HepG2 (cell line): ENCODE measurements at regions not wholly inside any gene's neighbourhood (a gene's known extent, or its start where the extent isn't known, plus 50 kb on each side); places are given as distances from the start of the nearest gene placed in this dataset.

Source experiments
- CTCF ChIP-seq: sonication (generic); formaldehyde crosslinking; IDR thresholded peaks from 2 replicates; pipeline ENCODE4 v1.5.0; 2020; ENCODE audit warnings: mild to moderate bottlenecking, missing genetic modification reagents, moderate library complexity
- POLR2A ChIP-seq, 2 experiments: IDR thresholded peaks; 2 replicates each; pipeline ENCODE4 v1.6.1; 2011; ENCODE audit warnings: low read depth in 2 of 2, low read length in 2 of 2, mild to moderate bottlenecking in 1 of 2, moderate library complexity in 1 of 2; ENCODE audit not compliant: insufficient read depth in 1 of 2
- ZFP90 ChIP-seq: sonication (generic); formaldehyde crosslinking; IDR thresholded peaks from 2 replicates; pipeline ENCODE4 v1.8.0; 2022; ENCODE audit warnings: missing genetic modification reagents, mild to moderate bottlenecking, inconsistent platforms, borderline replicate concordance

GRCh38 chrX:542179-542578 lies 88.4 kb upstream of the SHOX start:
- TF ChIP-seq CTCF (CRISPR knock-in tag) (no peak), POLR2A (IDR thresholded peaks at IDR 0.05; ENCODE audit: insufficient read depth in 1 of 2, low read depth in 2 of 2, low read length in 2 of 2) (no peak), ZFP90 (CRISPR knock-in tag) (no peak)
